ENCODE measurements at regions not wholly inside any gene's neighbourhood (a gene's known extent, or its start where the extent isn't known, plus 50 kb on each side); places are given as distances from the start of the nearest gene placed in this dataset.

- no peak overlapping the region for H2AFZ ChIP-seq
- TF ChIP-seq CTCF (IDR thresholded peaks at IDR 0.05): no peak
- H3K27ac ChIP-seq: no peak overlapping the region
- H3K27me3 ChIP-seq (ENCODE audit: control insufficient read depth, insufficient read depth, low read length): no peaks in the 10 kb centered on the region
- no peak overlapping the region for H3K4me2 ChIP-seq (ENCODE audit: low read length)
- H3K79me2 ChIP-seq: no peaks in the 10 kb centered on the region
- no peak overlapping the region for H3K4me3 ChIP-seq (ENCODE audit: low read depth, low read length)
- no peak overlapping the region for H3K9ac ChIP-seq
- no peaks in the 10 kb centered on the region for H3K4me1 ChIP-seq
- no peaks in the 10 kb centered on the region for H3K36me3 ChIP-seq (ENCODE audit: control insufficient read depth, insufficient read depth, low read length)
- no peaks in the 10 kb centered on the region for H3K9me3 ChIP-seq (ENCODE audit: control insufficient read depth, low read length)
These were observed 79.1 kb downstream of the ZNF365 start for GRCh38 chr10:62453274-62453673.

GRCh38 chr10:62454687-62455397 lies 80.7 kb downstream of the ZNF365 start:
- Histone ChIP-seq H3K79me2 (no peaks in the 10 kb centered on the region), H3K9me3 (ENCODE audit: control insufficient read depth, low read length) (no peaks in the 10 kb centered on the region), H3K4me2 (ENCODE audit: low read length) (no peak overlapping the region), H3K27me3 (ENCODE audit: control insufficient read depth, insufficient read depth, low read length) (no peaks in the 10 kb centered on the region), H3K36me3 (ENCODE audit: control insufficient read depth, insufficient read depth, low read length) (no peaks in the 10 kb centered on the region), H3K4me1 (no peaks in the 10 kb centered on the region), H3K4me3 (ENCODE audit: low read depth, low read length) (no peak overlapping the region), H3K27ac (no peak overlapping the region), H2AFZ (no peak overlapping the region), H3K9ac (no peak overlapping the region)
- TF ChIP-seq CTCF (IDR thresholded peaks at IDR 0.05): no peak

- Histone ChIP-seq H3K4me1 (no peaks in the 10 kb centered on the region), H3K4me2 (ENCODE audit: low read length) (no peak overlapping the region), H2AFZ (no peak overlapping the region), H3K27me3 (ENCODE audit: control insufficient read depth, insufficient read depth, low read length) (no peaks in the 10 kb centered on the region), H3K4me3 (ENCODE audit: low read depth, low read length) (no peak overlapping the region), H3K27ac (no peak overlapping the region), H3K79me2 (no peaks in the 10 kb centered on the region), H3K36me3 (ENCODE audit: control insufficient read depth, insufficient read depth, low read length) (no peaks in the 10 kb centered on the region), H3K9me3 (ENCODE audit: control insufficient read depth, low read length) (no peaks in the 10 kb centered on the region), H3K9ac (no peak overlapping the region)
- no peak for TF ChIP-seq CTCF (IDR thresholded peaks at IDR 0.05)
These were observed 82.5 kb downstream of the ZNF365 start for GRCh38 chr10:62456611-62457101.

- H3K27ac ChIP-seq: no peak overlapping the region
- no peaks in the 10 kb centered on the region for H3K79me2 ChIP-seq
- no peaks in the 10 kb centered on the region for H3K36me3 ChIP-seq (ENCODE audit: control insufficient read depth, insufficient read depth, low read length)
- no peaks in the 10 kb centered on the region for H3K9me3 ChIP-seq (ENCODE audit: control insufficient read depth, low read length)
- TF ChIP-seq CTCF (IDR thresholded peaks at IDR 0.05): no peak
- no peak overlapping the region for H3K9ac ChIP-seq
- no peaks in the 10 kb centered on the region for H3K27me3 ChIP-seq (ENCODE audit: control insufficient read depth, insufficient read depth, low read length)
- no peaks in the 10 kb centered on the region for H3K4me1 ChIP-seq
- H3K4me2 ChIP-seq (ENCODE audit: low read length): no peak overlapping the region
- H3K4me3 ChIP-seq (ENCODE audit: low read depth, low read length): no peak overlapping the region
- H2AFZ ChIP-seq: no peak overlapping the region
These were observed 83.0 kb downstream of the ZNF365 start for GRCh38 chr10:62457196-62457595.

- Histone ChIP-seq H3K4me1 (no peaks in the 10 kb centered on the region), H3K27ac (no peak overlapping the region), H3K9ac (no peak overlapping the region), H3K4me2 (ENCODE audit: low read length) (no peak overlapping the region), H3K27me3 (ENCODE audit: control insufficient read depth, insufficient read depth, low read length) (no peaks in the 10 kb centered on the region), H2AFZ (no peak overlapping the region), H3K4me3 (ENCODE audit: low read depth, low read length) (no peak overlapping the region), H3K36me3 (ENCODE audit: control insufficient read depth, insufficient read depth, low read length) (no peaks in the 10 kb centered on the region), H3K79me2 (no peaks in the 10 kb centered on the region), H3K9me3 (ENCODE audit: control insufficient read depth, low read length) (no peaks in the 10 kb centered on the region)
- no peak for TF ChIP-seq CTCF (IDR thresholded peaks at IDR 0.05)
These were observed 83.4 kb downstream of the ZNF365 start for GRCh38 chr10:62457598-62457997.
